Inflammatory macrophage treated with lipopolysaccharide for 4 hours (primary cell): ENCODE measurements at regions not wholly inside any gene's neighbourhood (a gene's known extent, or its start where the extent isn't known, plus 50 kb on each side); places are given as distances from the start of the nearest gene placed in this dataset.

ENCODE experiments used
- DNase-seq: peaks from one replicate; pipeline ENCODE4 v3.0.0-alpha.2; 2020

- no peak for DNase-seq
Measured at GRCh38 chr2:240227538-240228428, 87.3 kb upstream of the OTOS start.

- DNase-seq = no peak
Measured at GRCh38 chr2:240229005-240229404, 88.5 kb upstream of the OTOS start.

GRCh38 chr2:240229603-240230235 is 89.3 kb upstream of the OTOS start:
- DNase-seq = no peak

DNA sequence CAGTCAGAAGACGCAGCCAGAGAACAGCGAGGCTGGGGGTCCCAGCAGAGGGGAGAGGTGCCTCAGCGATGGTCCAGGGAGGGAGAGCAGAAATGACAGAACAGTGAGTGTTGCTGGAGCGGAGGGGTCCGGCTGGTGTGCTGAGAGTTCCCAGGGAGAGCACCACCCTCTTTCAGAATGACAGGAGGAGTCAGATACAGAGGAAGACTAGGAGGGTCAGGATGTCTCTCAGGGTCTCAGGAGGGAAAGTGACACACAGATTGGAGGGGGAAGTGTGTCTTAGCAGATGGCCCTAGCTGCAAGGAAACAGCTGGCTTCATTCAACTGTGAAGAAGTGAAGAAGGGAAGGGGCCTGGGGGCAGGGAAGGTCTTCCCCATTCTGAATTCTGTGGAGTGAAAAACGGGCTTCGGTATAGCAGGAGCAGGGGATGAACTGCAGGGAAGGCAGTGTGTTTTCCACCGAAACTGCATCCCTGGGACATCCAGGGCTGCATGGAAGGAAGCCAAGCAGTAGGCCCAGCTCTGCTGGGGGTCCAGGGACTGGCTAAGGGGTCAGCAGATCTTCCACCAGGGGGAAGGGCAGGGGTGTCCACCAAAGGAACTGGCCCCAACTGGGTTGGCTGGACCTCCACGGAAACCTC is 90.0 kb upstream of the OTOS start:
- no peak for DNase-seq

GRCh38 chr2:240231838-240232244 is 91.4 kb upstream of the OTOS start:
- no peak for DNase-seq

DNA sequence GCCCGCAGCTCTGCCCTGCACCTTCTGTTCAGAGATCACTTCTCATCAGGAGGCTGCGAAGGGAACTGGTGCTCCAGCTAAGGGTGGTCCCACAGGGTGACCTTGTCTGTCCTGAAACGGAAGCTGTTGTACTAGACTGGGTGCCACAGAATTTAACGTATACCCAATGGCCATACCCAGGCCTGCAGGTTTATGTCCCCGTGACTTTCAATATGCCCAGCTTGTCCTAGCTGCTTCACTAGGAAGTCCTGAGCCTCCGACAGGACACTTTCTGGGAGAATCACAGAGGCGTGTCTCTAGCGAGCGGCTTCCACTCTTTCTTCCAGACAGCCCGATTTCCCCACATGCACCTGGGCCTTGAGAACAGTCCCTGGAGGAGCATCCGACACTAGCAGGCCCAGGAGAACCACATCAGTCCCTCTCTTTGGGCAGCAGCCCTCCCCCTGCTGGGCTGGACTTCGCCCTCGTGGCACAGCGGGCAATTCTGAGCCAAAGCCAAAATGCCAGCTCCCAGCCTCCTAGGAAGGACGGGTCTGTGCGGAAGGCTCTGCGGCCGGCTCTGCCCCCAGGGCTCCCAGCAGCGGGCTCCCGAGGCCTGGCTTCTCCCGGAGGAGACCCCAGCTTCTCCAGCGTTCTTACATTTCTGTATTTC is 91.9 kb upstream of the OTOS start:
- DNase-seq = no peak

- DNase-seq = peak; percentile 40
Measured at GRCh38 chr2:240232961-240233884, 92.8 kb upstream of the OTOS start.

DNA sequence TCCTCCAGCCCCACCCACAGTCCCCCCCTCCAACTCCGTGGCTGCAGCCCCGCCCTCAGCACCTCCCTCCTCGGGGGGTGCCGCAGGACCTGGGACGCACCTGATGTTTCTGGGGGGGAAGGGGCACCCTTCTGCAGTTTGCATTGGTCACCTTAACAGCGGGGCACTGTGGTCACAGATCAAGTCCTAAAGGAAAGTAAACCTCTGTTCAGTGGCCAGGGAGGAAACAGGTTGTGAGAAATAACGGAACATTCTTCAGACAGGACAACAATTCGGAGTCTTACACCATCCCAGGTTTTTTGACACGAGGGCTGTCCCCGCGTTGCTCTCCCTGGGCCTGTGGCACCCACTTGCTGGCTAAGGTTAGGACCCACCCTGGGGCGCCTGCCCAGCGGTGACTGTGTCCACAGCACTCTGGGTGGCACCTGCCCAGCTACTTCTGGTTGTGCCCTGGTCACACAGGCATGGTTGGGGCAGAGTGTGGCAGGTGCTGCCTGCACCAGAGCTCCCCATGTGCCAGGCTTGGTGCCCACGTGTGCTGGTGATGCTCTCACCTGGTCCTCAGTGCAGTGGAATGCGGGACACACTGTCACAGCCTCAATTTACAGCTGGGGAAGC is 93.5 kb upstream of the OTOS start:
- DNase-seq = no peak

- DNase-seq = no peak
Measured at GRCh38 chr2:240234503-240234951, 94.1 kb upstream of the OTOS start.

DNA sequence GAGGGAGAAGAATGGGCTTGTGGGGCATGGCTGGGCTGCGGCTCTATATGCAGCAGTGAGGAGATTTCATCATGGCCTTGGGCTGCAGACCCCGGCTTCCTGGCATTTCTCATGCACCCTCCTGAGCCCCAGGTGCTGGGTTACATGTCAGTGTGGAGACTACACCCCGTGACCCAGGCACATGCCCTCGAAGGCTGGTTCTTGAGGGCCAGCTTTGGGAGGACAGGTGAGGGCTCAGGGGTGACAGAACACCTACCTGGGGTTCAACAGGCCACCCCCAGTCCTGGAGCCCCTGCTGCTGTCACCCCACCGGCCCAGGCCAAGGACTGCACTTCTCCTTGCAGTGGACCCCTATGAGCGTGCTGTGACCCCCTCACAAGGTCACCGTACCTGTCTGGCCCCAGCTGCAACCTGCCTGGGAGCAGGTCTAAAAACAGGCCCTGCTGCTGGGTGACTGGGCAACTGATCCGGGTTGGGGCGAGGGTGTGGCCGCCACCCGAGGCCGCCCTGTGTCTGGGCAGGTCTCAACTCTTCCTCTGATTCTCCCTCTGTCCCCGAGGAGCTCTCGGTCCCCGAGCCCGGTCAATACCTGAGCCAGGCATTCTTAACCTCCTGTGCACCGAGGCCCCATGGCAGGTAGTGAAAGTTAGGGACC is 94.8 kb upstream of the OTOS start:
- no peak for DNase-seq

- no peak for DNase-seq
Measured at GRCh38 chr2:240235811-240236210, 95.4 kb upstream of the OTOS start.

DNA sequence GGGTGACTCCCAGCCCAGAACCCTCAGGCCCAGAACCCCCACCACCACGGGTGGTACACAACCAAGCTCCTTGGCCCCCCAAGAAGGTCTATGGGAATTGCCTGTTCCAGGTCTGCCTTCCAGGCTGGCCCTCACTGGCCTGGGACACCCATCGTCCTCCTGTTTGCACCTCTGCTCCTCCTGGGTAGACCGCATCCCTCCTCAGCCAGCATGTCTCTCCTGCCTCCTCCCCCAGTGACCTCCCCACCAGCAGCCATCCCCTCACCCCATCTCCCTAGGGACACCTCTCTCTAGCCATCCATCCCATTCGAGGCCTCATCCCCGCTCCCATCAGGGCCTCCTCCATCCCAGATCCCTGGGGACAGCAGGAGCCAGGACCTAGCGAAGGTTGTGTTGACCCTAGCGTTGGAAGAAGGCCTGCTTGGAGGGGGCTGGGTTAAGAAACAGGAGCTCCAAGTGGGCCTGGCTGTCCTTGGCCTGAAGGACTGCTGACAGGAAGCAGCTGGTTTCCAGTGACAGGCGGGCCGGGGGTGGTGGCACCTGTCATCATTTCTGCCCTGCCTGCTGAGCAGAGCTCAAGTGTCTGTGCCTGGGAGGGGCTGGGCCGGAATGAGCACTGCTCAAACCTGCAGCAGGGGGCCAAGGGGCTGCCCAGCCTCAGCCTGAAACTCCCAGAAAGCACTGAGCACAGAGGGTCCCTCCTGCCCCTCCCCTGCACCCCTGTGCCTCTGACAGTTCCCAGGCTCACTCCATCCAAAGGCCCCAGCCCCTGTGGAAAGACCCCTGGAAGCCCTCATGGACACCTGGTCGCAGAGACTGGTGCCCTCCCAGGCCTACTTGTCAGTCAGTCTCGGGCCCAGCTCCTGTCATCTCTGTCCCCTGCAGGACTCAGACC is 96.0 kb upstream of the OTOS start:
- DNase-seq = no peak

DNA sequence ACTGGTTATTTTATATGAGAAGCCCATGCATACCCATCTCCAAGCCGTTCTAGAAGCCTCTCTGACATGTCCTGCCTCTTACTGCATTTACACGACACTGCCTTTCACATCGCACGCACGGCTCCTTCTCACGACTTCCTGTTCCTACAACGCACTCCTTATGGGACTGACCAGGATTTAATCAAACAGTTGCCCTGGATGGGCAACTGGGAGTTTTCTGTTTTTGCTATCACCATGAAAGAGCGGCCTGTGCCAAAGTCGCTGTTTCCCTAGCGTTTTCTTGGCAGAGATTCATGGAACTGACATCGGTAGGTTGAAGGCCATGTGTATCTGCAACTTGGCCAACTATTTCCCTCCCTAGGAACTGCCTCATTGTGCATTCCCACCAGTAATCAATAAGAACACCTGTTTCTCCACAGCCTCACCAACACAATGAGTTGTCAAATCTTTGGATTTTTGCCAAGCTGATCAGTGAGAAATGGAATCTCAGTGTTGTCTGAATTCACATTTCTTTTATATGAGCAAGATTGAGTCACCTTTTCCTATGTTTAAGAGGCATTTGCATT is 97.2 kb upstream of the OTOS start:
- DNase-seq = no peak

DNA sequence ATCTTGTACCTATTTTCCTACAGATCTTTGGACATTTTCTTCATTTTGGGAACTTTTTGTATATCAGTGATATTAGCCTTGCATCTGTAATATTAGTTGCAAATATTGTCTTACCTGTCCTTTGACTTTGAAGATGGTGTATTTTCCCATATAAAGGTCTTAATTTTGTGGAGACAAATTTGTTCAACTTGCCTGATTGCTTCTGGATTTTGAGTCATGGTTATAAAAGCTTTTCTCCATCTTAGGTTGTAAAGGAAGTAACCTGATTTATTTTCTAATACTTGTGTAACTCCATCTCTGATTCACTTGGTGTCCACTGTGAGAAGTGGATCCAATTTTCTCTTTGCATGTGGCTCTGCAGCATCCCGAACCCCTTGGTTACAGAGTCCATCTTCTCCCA is 97.7 kb upstream of the OTOS start:
- DNase-seq = no peak

- DNase-seq = no peak
Measured at GRCh38 chr2:240238786-240239185, 98.3 kb upstream of the OTOS start.

- DNase-seq = no peak
Measured at GRCh38 chr2:240239325-240239724, 98.9 kb upstream of the OTOS start.

DNA sequence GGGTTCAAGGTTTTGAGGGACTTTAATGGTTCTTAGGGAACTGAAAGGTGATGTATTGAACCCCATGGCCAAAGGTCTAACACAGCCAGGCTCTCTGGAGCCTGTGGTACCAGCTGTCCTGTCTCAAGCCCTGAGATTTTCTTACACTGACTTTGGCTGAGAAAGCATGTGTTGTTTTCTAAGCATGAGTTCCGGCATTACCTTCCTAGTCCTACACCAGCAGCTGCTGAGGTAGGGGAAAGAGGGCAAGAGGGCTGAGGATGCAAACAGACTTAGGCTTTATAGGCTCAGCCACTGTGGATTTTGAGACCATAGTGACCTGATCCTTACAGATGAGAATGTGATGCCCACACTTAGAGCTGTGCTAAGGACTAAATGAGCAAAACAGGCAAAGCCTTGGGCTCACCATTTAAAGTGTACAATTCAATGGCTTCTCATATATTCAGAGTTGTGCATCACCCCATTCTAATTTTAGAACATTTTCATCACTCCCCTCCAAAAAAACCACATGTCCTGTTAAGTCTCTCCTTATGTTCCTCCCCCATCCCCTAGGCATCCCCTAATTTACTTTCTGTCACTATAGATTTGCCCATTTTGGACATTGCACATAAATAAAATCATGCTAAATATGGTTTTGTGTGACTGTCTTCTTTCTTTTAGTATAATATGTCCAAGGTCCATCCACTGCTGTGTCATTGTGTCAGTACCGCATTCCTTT is 99.7 kb upstream of the OTOS start:
- no peak for DNase-seq

GRCh38 chr2:240240781-240241180 is 100.3 kb upstream of the OTOS start:
- no peak for DNase-seq

DNA sequence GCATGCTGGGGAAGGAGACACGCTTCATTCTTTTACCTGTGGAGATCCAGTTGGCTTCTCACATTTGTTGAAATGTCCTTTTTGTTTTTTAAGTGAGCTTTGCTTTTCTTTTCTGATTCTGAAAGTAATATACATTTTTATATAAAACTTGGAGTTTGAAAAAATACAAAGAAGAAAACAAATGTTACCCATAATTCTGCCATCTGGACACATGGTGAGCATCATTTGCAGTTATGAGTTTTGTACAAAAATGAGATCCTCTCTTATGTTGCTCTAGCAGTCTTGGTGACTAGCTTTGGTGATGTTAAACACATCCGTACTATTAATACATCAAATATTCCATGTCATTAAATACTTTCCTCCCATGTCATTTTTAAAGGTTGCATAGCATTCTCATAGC is 101.1 kb upstream of the OTOS start:
- no peak for DNase-seq
